KMS-11 (cell line): ENCODE measurements at regions not wholly inside any gene's neighbourhood (a gene's known extent, or its start where the extent isn't known, plus 50 kb on each side); places are given as distances from the start of the nearest gene placed in this dataset.

Source experiments
- H2AFZ ChIP-seq: fragments of 200-600 bp; sonication (generic); 2 replicates; pipeline ENCODE4 v1.6.1; 2016; ENCODE audit warnings: antibody characterized with exemption, mixed run types, low read depth
- H3K27ac ChIP-seq: fragments of 200-600 bp; sonication (generic); 2 replicates; pipeline ENCODE4 v1.6.1; 2016; ENCODE audit warnings: mild to moderate bottlenecking, mixed run types
- H3K27me3 ChIP-seq: fragments of 200-600 bp; sonication (generic); 2 replicates; pipeline ENCODE4 v1.6.1; 2017; ENCODE audit warnings: mild to moderate bottlenecking, low read depth, mixed run types, moderate library complexity; ENCODE audit not compliant: insufficient read depth
- H3K36me3 ChIP-seq: fragments of 200-600 bp; sonication (generic); 2 replicates; pipeline ENCODE4 v1.6.1; 2017; ENCODE audit warnings: mild to moderate bottlenecking, mixed run types; ENCODE audit not compliant: insufficient read depth
- H3K4me1 ChIP-seq: fragments of 200-600 bp; sonication (generic); 2 replicates; pipeline ENCODE4 v1.6.1; 2016; ENCODE audit warnings: mild to moderate bottlenecking, low read depth, mixed run types; ENCODE audit not compliant: poor library complexity, severe bottlenecking
- H3K4me2 ChIP-seq: fragments of 200-600 bp; sonication (generic); 2 replicates; pipeline ENCODE4 v1.7.0; 2016; ENCODE audit warnings: mild to moderate bottlenecking, mixed run types
- H3K4me3 ChIP-seq: fragments of 200-600 bp; sonication (generic); IDR thresholded peaks from 2 replicates; pipeline ENCODE4 v1.6.1; 2017; ENCODE audit warnings: low read depth, low read length, mixed read lengths; ENCODE audit not compliant: insufficient read depth
- H3K79me2 ChIP-seq: fragments of 200-600 bp; sonication (generic); 2 replicates; pipeline ENCODE4 v1.6.1; 2016; ENCODE audit warnings: low read depth, mixed run types; ENCODE audit not compliant: insufficient read depth
- H3K9ac ChIP-seq: fragments of 200-600 bp; sonication (generic); 2 replicates; pipeline ENCODE4 v1.6.1; 2016; ENCODE audit warnings: mild to moderate bottlenecking, mixed run types
- H4K20me1 ChIP-seq: fragments of 200-600 bp; sonication (generic); 2 replicates; pipeline ENCODE4 v1.6.1; 2016; ENCODE audit warnings: mild to moderate bottlenecking, mixed run types; ENCODE audit not compliant: insufficient read depth
- CTCF ChIP-seq: fragments of 200-600 bp; sonication (generic); conservative IDR thresholded peaks from 2 replicates; pipeline ENCODE4 v1.6.1; 2017; ENCODE audit warnings: low read depth, mild to moderate bottlenecking, antibody characterized with exemption, low read length, moderate library complexity, mixed read lengths

- H3K79me2 ChIP-seq, result no peaks in the 10 kb centered on the region
Observed at GRCh38 chr20:52454660-52455059, 263.1 kb upstream of the ZFP64 start.

DNA sequence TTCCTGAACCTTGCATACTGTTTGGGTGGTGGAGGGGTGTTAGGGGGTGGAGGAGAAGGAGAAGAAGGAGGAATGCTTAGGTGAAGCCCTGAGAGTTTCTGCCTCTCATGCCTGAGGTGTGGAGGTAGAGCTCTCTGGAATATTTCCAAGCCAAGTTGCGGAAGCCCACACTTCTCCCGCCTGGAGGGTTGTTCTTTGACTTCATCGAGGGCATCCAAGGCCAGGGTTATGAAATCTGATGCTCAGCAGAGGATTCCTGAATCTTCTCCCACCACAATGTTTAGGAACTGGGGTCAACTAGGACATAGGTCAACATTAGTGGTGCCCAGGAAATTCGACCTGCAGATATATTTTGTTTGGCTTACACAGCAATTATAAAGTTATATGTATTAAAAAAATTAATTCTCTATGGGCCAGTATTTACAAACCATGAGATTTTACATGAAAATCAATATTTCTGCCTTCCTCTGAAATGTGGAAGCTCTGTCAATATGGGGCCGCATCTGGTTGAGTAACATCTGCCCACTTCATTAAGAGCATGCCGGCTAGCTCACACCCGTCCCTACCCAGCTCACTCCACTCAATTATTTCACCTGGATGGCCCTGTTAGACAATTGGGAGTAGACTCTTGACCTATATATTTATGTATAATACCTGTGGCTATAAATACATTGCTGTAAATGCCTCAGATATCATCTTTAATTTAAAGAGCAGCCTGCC lies 257.1 kb upstream of the ZFP64 start:
- Histone ChIP-seq H2AFZ (no peak overlapping the region), H3K27me3 (no peaks in the 10 kb centered on the region), H3K36me3 (no peaks in the 10 kb centered on the region), H3K27ac (no peak overlapping the region), H3K4me1 (no peaks in the 10 kb centered on the region), H4K20me1 (no peaks in the 10 kb centered on the region), H3K4me3 (no peak overlapping the region), H3K9ac (no peak overlapping the region), H3K4me2 (no peak overlapping the region), H3K79me2 (no peaks in the 10 kb centered on the region)
- no peak for TF ChIP-seq CTCF

More at GRCh38 chr20:52454660-52455059, 263.1 kb upstream of the ZFP64 start:
- H3K9ac ChIP-seq, result no peak overlapping the region
- H3K4me2 ChIP-seq, result no peak overlapping the region
- H3K36me3 ChIP-seq, result no peaks in the 10 kb centered on the region
- no peaks in the 10 kb centered on the region for H4K20me1 ChIP-seq
- H3K27me3 ChIP-seq, result no peaks in the 10 kb centered on the region
- H3K4me3 ChIP-seq, result no peak overlapping the region
- H3K27ac ChIP-seq, result no peak overlapping the region
- no peak for TF ChIP-seq CTCF
- H3K4me1 ChIP-seq, result no peaks in the 10 kb centered on the region
- H2AFZ ChIP-seq, result no peak overlapping the region

GRCh38 chr20:52447225-52447551 lies 255.6 kb upstream of the ZFP64 start:
- TF ChIP-seq CTCF, result no peak
- no peaks in the 10 kb centered on the region for H3K27me3 ChIP-seq
- H3K79me2 ChIP-seq, result no peaks in the 10 kb centered on the region
- H3K36me3 ChIP-seq, result no peaks in the 10 kb centered on the region
- H2AFZ ChIP-seq, result no peak overlapping the region
- H3K27ac ChIP-seq, result no peak overlapping the region
- no peak overlapping the region for H3K4me2 ChIP-seq
- no peak overlapping the region for H3K9ac ChIP-seq
- no peak overlapping the region for H3K4me3 ChIP-seq
- H4K20me1 ChIP-seq, result no peaks in the 10 kb centered on the region
- H3K4me1 ChIP-seq, result no peaks in the 10 kb centered on the region

DNA sequence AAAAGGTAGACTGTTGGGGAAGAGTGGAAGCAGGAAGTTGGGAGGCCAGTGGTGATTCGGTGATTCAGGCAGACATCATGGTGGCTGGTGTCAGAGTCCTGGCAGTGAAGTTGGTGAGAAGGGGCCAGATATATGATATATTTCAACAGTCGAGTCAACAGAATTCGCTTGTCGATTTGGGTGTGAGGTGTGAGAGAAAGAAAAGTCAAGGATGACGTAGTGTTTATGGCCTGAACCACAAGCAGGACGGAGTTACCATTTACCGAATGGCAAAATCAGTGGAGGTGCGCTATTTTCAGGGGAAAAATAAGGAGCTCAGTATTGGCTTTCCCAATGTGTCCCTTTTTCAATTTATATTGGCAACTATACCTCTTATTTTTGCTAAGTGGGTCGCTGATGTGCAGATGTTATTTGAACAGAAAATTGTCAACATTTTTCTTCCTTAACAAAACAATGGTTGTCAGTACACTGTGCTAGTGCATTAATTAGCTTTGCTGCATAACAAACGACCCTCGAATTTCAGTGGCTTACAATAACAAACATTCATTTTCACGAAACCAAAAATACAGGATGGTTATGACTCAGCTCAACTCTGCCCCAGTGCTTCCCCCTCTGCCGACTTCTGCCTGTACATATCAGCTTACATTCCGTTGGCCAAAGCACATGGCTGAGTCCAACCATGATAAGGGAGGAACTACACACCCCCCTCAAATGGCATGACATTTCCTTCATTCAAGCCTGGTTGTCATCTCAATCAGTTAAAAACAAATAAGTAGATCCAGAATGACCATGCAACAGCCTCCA lies 255.0 kb upstream of the ZFP64 start:
- Histone ChIP-seq H3K36me3 (no peaks in the 10 kb centered on the region), H3K27me3 (no peaks in the 10 kb centered on the region), H4K20me1 (no peaks in the 10 kb centered on the region), H3K27ac (no peak overlapping the region), H3K79me2 (no peaks in the 10 kb centered on the region), H3K4me1 (no peaks in the 10 kb centered on the region), H3K4me3 (no peak overlapping the region), H2AFZ (no peak overlapping the region), H3K9ac (no peak overlapping the region), H3K4me2 (no peak overlapping the region)
- no peak for TF ChIP-seq CTCF
